GM23338 (cell line): ENCODE measurements at regions not wholly inside any gene's neighbourhood (a gene's known extent, or its start where the extent isn't known, plus 50 kb on each side); places are given as distances from the start of the nearest gene placed in this dataset.

Source experiments
- ATAC-seq: fragments of 200-7000 bp; cut with Tn5 transposase; 3 replicates; pipeline ENCODE4 v1.9.1; 2020
- DNase-seq: peaks from one replicate; pipeline ENCODE4 v3.0.0-alpha.2; 2015; ENCODE audit warnings: low spot score
- H2AFZ ChIP-seq: fragments of 200-600 bp; sonication (generic); 2 replicates; pipeline ENCODE4 v1.8.0; 2016; ENCODE audit warnings: antibody characterized with exemption, mild to moderate bottlenecking, moderate library complexity
- H3F3A ChIP-seq: fragments of 200-600 bp; sonication (generic); replicated peaks from 2 replicates; pipeline ENCODE4 v1.8.0; 2017; ENCODE audit warnings: antibody characterized with exemption, mixed run types, low read depth
- H3K27ac ChIP-seq: fragments of 200-600 bp; sonication (generic); 2 replicates; pipeline ENCODE4 v1.6.1; 2016; ENCODE audit warnings: low read depth
- H3K27me3 ChIP-seq: fragments of 200-600 bp; sonication (generic); 2 replicates; pipeline ENCODE4 v1.8.0; 2016; ENCODE audit warnings: mild to moderate bottlenecking, mixed run types, moderate library complexity; ENCODE audit not compliant: insufficient read depth
- H3K36me3 ChIP-seq: fragments of 200-600 bp; sonication (generic); 2 replicates; pipeline ENCODE4 v1.8.0; 2016; ENCODE audit warnings: mild to moderate bottlenecking; ENCODE audit not compliant: insufficient read depth
- H3K4me1 ChIP-seq: fragments of 200-600 bp; sonication (generic); 2 replicates; pipeline ENCODE4 v1.8.0; 2016; ENCODE audit warnings: mild to moderate bottlenecking, moderate library complexity; ENCODE audit not compliant: insufficient read depth
- H3K4me2 ChIP-seq: fragments of 200-600 bp; sonication (generic); 2 replicates; pipeline ENCODE4 v1.7.1; 2017; ENCODE audit warnings: mixed run types
- H3K4me3 ChIP-seq: fragments of 200-600 bp; sonication (generic); 2 replicates; pipeline ENCODE4 v1.6.1; 2016; ENCODE audit warnings: mixed run types
- H3K79me2 ChIP-seq: fragments of 200-600 bp; sonication (generic); replicated peaks from 2 replicates; pipeline ENCODE4 v1.8.0; 2017; ENCODE audit warnings: mild to moderate bottlenecking; ENCODE audit not compliant: insufficient read depth
- H3K9me2 ChIP-seq: fragments of 200-600 bp; sonication (generic); 2 replicates; pipeline ENCODE4 v1.8.0; 2017; ENCODE audit not compliant: insufficient read depth
- H4K20me1 ChIP-seq: fragments of 200-600 bp; sonication (generic); replicated peaks from 2 replicates; pipeline ENCODE4 v1.8.0; 2017; ENCODE audit warnings: mild to moderate bottlenecking; ENCODE audit not compliant: insufficient read depth
- H3K27ac Mint-ChIP-seq: 2 replicates; pipeline ENCODE4 v1.8.0; 2020; ENCODE audit warnings: inconsistent platforms, mild to moderate bottlenecking, moderate library complexity, mixed read lengths
- H3K27me3 Mint-ChIP-seq: 3 replicates; pipeline ENCODE4 v1.8.0; 2022; ENCODE audit warnings: low read depth, mild to moderate bottlenecking, moderate library complexity, mixed read lengths, inconsistent platforms; ENCODE audit not compliant: insufficient read depth, poor library complexity
- H3K36me3 Mint-ChIP-seq: 3 replicates; pipeline ENCODE4 v1.8.0; 2021; ENCODE audit warnings: low read depth, mild to moderate bottlenecking, inconsistent platforms, moderate library complexity, mixed read lengths
- H3K4me1 Mint-ChIP-seq: 3 replicates; pipeline ENCODE4 v1.8.0; 2020; ENCODE audit warnings: mild to moderate bottlenecking, inconsistent platforms, mixed read lengths
- H3K4me3 Mint-ChIP-seq: 3 replicates; pipeline ENCODE4 v1.8.0; 2021; ENCODE audit warnings: moderate library complexity, mild to moderate bottlenecking, inconsistent platforms, mixed read lengths
- H3K9me3 Mint-ChIP-seq: 3 replicates; pipeline ENCODE4 v1.8.0; 2020; ENCODE audit warnings: moderate library complexity, mild to moderate bottlenecking, inconsistent platforms, mixed read lengths
- CREB1 ChIP-seq: fragments of 250-450 bp; sonication (Bioruptor Pico); IDR thresholded peaks from 2 replicates; pipeline ENCODE4 v1.5.0; 2020; ENCODE audit warnings: low read depth, mild to moderate bottlenecking, moderate library complexity
- EZH2 ChIP-seq: fragments of 200-600 bp; sonication (generic); IDR thresholded peaks from one replicate; pipeline ENCODE4 v1.8.0; 2017; ENCODE audit warnings: antibody characterized with exemption, mild to moderate bottlenecking, low read depth; ENCODE audit not compliant: unreplicated experiment
- JUNB ChIP-seq: IDR thresholded peaks from one replicate; pipeline ENCODE4 v1.6.1; 2016; ENCODE audit warnings: antibody characterized with exemption; ENCODE audit not compliant: unreplicated experiment
- NANOG ChIP-seq: IDR thresholded peaks from 2 replicates; pipeline ENCODE4 v1.6.1; 2016; ENCODE audit warnings: antibody characterized with exemption, borderline replicate concordance
- ZNF114 ChIP-seq: fragments of 250-450 bp; sonication (Bioruptor Pico); IDR thresholded peaks from 2 replicates; pipeline ENCODE4 v1.5.0; 2020; ENCODE audit warnings: mild to moderate bottlenecking, moderate library complexity
- ZNF331 ChIP-seq: fragments of 250-450 bp; sonication (Bioruptor Pico); IDR thresholded peaks from 2 replicates; pipeline ENCODE4 v1.5.0; 2020; ENCODE audit warnings: low read depth, mild to moderate bottlenecking, moderate library complexity
- TF ChIP-seq, protein P1 (sequence below): fragments of 250-450 bp; sonication (Bioruptor Pico); IDR thresholded peaks from 2 replicates; pipeline ENCODE4 v1.5.0; 2020; ENCODE audit warnings: mild to moderate bottlenecking, moderate library complexity

DNA sequence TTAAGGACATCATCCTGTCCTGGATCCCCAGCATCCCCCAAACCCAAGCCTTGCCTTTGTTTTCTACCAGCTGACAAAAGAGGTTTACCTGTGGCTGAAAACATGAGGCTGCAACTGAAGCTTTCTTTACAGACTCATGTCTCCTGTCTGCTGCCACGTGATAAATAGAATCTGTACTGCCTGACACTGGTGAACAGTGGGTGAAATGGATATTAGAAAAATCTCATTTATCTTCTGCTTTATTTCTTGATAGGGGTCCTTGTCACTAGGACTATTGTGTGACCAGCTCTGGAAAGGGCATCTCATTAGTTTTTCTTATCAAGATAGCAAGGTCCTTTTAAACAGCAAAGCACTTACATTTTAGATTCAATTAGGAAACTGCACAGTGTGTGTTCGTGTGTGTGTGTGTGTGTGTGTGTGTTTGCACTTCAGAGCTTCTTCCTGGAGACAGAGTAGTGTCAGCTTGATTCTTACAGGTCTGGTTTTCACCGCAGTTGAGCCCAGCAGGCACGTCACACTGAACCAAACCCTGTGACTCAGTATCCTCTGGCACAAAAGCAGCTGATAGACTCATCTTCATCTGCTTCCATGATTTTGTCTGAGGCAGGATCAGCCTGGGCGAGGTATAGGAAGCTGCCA lies 373.5 kb upstream of the CELF2 start (continued):
- TF ChIP-seq, protein P1, sequence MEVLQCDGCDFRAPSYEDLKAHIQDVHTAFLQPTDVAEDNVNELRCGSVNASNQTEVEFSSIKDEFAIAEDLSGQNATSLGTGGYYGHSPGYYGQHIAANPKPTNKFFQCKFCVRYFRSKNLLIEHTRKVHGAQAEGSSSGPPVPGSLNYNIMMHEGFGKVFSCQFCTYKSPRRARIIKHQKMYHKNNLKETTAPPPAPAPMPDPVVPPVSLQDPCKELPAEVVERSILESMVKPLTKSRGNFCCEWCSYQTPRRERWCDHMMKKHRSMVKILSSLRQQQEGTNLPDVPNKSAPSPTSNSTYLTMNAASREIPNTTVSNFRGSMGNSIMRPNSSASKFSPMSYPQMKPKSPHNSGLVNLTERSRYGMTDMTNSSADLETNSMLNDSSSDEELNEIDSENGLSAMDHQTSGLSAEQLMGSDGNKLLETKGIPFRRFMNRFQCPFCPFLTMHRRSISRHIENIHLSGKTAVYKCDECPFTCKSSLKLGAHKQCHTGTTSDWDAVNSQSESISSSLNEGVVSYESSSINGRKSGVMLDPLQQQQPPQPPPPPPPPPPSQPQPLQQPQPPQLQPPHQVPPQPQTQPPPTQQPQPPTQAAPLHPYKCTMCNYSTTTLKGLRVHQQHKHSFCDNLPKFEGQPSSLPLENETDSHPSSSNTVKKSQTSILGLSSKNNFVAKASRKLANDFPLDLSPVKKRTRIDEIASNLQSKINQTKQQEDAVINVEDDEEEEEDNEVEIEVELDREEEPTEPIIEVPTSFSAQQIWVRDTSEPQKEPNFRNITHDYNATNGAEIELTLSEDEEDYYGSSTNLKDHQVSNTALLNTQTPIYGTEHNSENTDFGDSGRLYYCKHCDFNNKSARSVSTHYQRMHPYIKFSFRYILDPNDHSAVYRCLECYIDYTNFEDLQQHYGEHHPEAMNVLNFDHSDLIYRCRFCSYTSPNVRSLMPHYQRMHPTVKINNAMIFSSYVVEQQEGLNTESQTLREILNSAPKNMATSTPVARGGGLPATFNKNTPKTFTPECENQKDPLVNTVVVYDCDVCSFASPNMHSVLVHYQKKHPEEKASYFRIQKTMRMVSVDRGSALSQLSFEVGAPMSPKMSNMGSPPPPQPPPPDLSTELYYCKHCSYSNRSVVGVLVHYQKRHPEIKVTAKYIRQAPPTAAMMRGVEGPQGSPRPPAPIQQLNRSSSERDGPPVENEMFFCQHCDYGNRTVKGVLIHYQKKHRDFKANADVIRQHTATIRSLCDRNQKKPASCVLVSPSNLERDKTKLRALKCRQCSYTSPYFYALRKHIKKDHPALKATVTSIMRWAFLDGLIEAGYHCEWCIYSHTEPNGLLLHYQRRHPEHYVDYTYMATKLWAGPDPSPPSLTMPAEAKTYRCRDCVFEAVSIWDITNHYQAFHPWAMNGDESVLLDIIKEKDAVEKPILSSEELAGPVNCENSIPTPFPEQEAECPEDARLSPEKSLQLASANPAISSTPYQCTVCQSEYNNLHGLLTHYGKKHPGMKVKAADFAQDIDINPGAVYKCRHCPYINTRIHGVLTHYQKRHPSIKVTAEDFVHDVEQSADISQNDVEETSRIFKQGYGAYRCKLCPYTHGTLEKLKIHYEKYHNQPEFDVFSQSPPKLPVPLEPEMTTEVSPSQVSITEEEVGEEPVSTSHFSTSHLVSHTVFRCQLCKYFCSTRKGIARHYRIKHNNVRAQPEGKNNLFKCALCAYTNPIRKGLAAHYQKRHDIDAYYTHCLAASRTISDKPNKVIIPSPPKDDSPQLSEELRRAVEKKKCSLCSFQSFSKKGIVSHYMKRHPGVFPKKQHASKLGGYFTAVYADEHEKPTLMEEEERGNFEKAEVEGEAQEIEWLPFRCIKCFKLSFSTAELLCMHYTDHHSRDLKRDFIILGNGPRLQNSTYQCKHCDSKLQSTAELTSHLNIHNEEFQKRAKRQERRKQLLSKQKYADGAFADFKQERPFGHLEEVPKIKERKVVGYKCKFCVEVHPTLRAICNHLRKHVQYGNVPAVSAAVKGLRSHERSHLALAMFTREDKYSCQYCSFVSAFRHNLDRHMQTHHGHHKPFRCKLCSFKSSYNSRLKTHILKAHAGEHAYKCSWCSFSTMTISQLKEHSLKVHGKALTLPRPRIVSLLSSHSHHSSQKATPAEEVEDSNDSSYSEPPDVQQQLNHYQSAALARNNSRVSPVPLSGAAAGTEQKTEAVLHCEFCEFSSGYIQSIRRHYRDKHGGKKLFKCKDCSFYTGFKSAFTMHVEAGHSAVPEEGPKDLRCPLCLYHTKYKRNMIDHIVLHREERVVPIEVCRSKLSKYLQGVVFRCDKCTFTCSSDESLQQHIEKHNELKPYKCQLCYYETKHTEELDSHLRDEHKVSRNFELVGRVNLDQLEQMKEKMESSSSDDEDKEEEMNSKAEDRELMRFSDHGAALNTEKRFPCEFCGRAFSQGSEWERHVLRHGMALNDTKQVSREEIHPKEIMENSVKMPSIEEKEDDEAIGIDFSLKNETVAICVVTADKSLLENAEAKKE (CRISPR knock-in tag) = no peak
- TF ChIP-seq ZNF114 (CRISPR knock-in tag) = no peak
- TF ChIP-seq EZH2 = no peak
- no peak for TF ChIP-seq JUNB
- no peak for TF ChIP-seq CREB1 (CRISPR knock-in tag)

DNA sequence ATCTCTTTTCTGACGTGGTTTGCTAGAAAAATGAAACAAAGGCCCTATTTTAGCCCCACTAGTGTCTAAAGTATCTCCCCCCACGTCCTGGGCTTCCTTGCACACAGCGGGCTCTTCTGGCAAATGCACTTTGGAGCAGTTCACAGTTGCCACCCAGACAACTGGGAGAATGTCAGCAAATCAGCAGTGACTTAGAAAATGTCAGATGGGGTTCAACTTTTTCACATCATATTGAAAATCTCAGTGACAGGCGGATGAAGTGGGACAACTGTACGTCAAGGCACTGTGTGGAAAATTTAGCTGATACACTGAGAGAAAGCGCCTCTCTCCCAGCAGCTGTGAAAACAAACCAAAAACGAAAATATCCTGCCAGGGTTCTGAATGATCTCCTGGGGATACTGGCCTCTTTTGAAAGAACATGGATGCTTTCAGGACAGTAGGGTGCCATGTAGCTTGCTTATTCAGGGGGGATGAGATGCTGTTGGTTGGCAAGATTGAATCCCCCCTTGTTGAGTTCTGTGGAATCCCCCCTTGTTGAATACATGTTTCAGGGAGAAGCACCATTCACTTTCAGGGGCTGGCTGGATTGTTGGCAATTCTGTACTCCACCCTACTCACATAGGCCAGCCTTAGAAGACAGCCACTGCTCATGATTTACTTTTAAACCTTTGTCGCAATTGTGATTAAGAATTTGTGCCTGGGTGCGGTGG lies 372.8 kb upstream of the CELF2 start:
- no peak; the same call in 2 of the 3 replicates for ATAC-seq
- Histone ChIP-seq H3K27me3 (no peaks in the 10 kb centered on the region), H3K4me2 (no peak overlapping the region), H2AFZ (no peak overlapping the region; the same call in 1 of the 2 replicates), H3K27ac (no peak overlapping the region), H3K36me3 (no peaks in the 10 kb centered on the region; the same call in 1 of the 2 replicates), H3F3A (no peaks in the 10 kb centered on the region), H4K20me1 (no peaks in the 10 kb centered on the region), H3K4me3 (no peak overlapping the region), H3K4me1 (peaks cover 16% of the 10 kb centered on the region), H3K9me2 (peaks cover 8% of the 10 kb centered on the region), H3K79me2 (no peaks in the 10 kb centered on the region)
- Mint-ChIP-seq H3K4me3 (no peak overlapping the region), H3K36me3 (peaks cover 3% of the 10 kb centered on the region; the same call in 2 of the 3 replicates), H3K27ac (no peak overlapping the region), H3K27me3 (peaks cover 4% of the 10 kb centered on the region), H3K4me1 (peaks cover 32% of the 10 kb centered on the region), H3K9me3 (peaks cover 5% of the 10 kb centered on the region; the same call in 2 of the 3 replicates)
- DNase-seq = no peak
- TF ChIP-seq NANOG (no peak), ZNF114 (CRISPR knock-in tag) (no peak), ZNF331 (CRISPR knock-in tag) (no peak), CREB1 (CRISPR knock-in tag) (no peak)
